Transverse colon (tissue), 4 donors: ENCODE measurements at regions not wholly inside any gene's neighbourhood (a gene's known extent, or its start where the extent isn't known, plus 50 kb on each side); places are given as distances from the start of the nearest gene placed in this dataset.

ENCODE experiments used
- DNase-seq: peaks from one replicate; pipeline ENCODE4 v3.0.0-alpha.2; 2019
- H3K27ac ChIP-seq, 4 donors: fragments of 200-600 bp; sonication (generic); 2 replicates each; pipeline ENCODE4 v1.5.1; 2016 to 2018; ENCODE audit warnings: inconsistent platforms in 4 of 4
- H3K27me3 ChIP-seq: fragments of 200-600 bp; sonication (generic); 2 replicates; pipeline ENCODE4 v1.5.1; 2017; ENCODE audit warnings: inconsistent platforms
- H3K36me3 ChIP-seq, 4 donors: fragments of 200-600 bp; sonication (generic); 2 replicates each; pipeline ENCODE4 v1.5.1; 2017 to 2019; ENCODE audit warnings: inconsistent platforms in 4 of 4
- H3K4me1 ChIP-seq, 4 donors: fragments of 200-600 bp; sonication (generic); 2 replicates each; pipeline ENCODE4 v1.5.1; 2017 to 2020; ENCODE audit warnings: inconsistent platforms in 4 of 4
- H3K4me3 ChIP-seq, 4 donors: fragments of 200-600 bp; sonication (generic); 1 replicate in 1 of 4; 2 replicates in 3 of 4; pipeline versions ENCODE4 v1.5.1 to v1.6.1; 2017 to 2019; ENCODE audit warnings: inconsistent platforms in 4 of 4
- H3K9me3 ChIP-seq, 2 donors: fragments of 200-600 bp; sonication (generic); 2 replicates each; pipeline ENCODE4 v1.5.1; 2017 to 2019; ENCODE audit warnings: inconsistent platforms in 2 of 2
- CTCF ChIP-seq, 5 experiments: fragments of 200-600 bp in 3 of 5; fragments of 450-650 bp in 2 of 5; sonication (generic) in 3 of 5; IDR thresholded peaks; 1 replicate in 2 of 5; 2 replicates in 3 of 5; pipeline ENCODE4 v1.5.1; 2016 to 2017; ENCODE audit warnings: antibody characterized with exemption in 5 of 5, inconsistent platforms in 3 of 5, mild to moderate bottlenecking in 2 of 5, moderate library complexity in 1 of 5
- EP300 ChIP-seq: sonication (generic); formaldehyde crosslinking; IDR thresholded peaks from one replicate; pipeline ENCODE4 v1.6.1; 2017; ENCODE audit warnings: antibody characterized with exemption, low read depth
- POLR2A ChIP-seq: fragments of 450-650 bp; IDR thresholded peaks from one replicate; pipeline ENCODE4 v1.6.1; 2016; ENCODE audit warnings: antibody characterized with exemption, mild to moderate bottlenecking, moderate library complexity
- POLR2AphosphoS5 ChIP-seq, 3 donors: sonication (generic); formaldehyde crosslinking; IDR thresholded peaks; one replicate each; pipeline ENCODE4 v1.6.1; 2016; ENCODE audit warnings: antibody characterized with exemption in 3 of 3
- WGBS, 2 donors: methylation state at CpG; one replicate each; pipeline ENCODE4 v1.1.5; 2018; ENCODE audit warnings: low coverage in 1 of 2; 5-methylcytosine and 5-hydroxymethylcytosine counted together
- in situ Hi-C, 4 donors: fragments of 200-750 bp; cut with MboI; loops; one replicate each; pipeline versions ENCODE4 v1.15.0 to v1.15.1; 2017; ENCODE audit warnings: low sequenced_read_pairs in 3 of 4, low pct_ligation_motif_present in 1 of 4, low pct_unique_long_range_greater_than_20kb in 1 of 4
- intact Hi-C: fragments of 100-400 bp; cut with DNase I; formaldehyde crosslinking; loops from one replicate; pipeline ENCODE4 v1.15.1; 2023; ENCODE audit warnings: low total_unique reads

GRCh38 chr3:181493423-181493822, 218.3 kb upstream of the SOX2 start:
- Histone ChIP-seq H3K36me3 (no peaks in the 10 kb centered on the region), H3K4me1 (no peaks in the 10 kb centered on the region), H3K4me3 (no peak overlapping the region), H3K9me3 (no peaks in the 10 kb centered on the region), H3K27me3 (no peaks in the 10 kb centered on the region), H3K27ac (no peak overlapping the region)
- in situ Hi-C loops (no loop called here), intact Hi-C loops (no loop called here)
- TF ChIP-seq EP300 (no peak), POLR2AphosphoS5 (IDR thresholded peaks at IDR 0.05) (no peak), POLR2A (no peak), CTCF (IDR thresholded peaks at IDR 0.05) (no peak)
- 64 to 66% methylated on average over 3 of the region's 3 CpGs for WGBS, 2 donors
- no peak for DNase-seq

- no peak for TF ChIP-seq POLR2A
- H3K4me3 ChIP-seq: no peak overlapping the region
- H3K36me3 ChIP-seq: no peaks in the 10 kb centered on the region
- no peak overlapping the region for H3K27ac ChIP-seq
- in situ Hi-C loops: no loop called here
- H3K27me3 ChIP-seq: no peaks in the 10 kb centered on the region
- no peaks in the 10 kb centered on the region for H3K9me3 ChIP-seq
- 88 to 100% methylated on average over 3 of the region's 3 CpGs for WGBS, 2 donors
- DNase-seq: no peak
- intact Hi-C loops: no loop called here
- H3K4me1 ChIP-seq: no peaks in the 10 kb centered on the region
Measured at GRCh38 chr3:181488536-181488935, 223.2 kb upstream of the SOX2 start.

GRCh38 chr3:181487236-181487978, 224.3 kb upstream of the SOX2 start:
- Histone ChIP-seq H3K4me1 (no peaks in the 10 kb centered on the region), H3K36me3 (no peaks in the 10 kb centered on the region), H3K27ac (no peak overlapping the region), H3K9me3 (no peaks in the 10 kb centered on the region), H3K27me3 (no peaks in the 10 kb centered on the region), H3K4me3 (no peak overlapping the region)
- in situ Hi-C loops (no loop called here), intact Hi-C loops (no loop called here)
- WGBS, 2 donors: 58 to 83% methylated on average over 5 of the region's 5 CpGs
- TF ChIP-seq POLR2A: no peak
- no peak for TF ChIP-seq EP300
- no peak for TF ChIP-seq POLR2AphosphoS5 (IDR thresholded peaks at IDR 0.05)
- TF ChIP-seq CTCF (IDR thresholded peaks at IDR 0.05): no peak
- DNase-seq: no peak

GRCh38 chr3:181486141-181486885, 225.4 kb upstream of the SOX2 start:
- no peak overlapping the region for H3K4me3 ChIP-seq
- 21 to 22% methylated on average over 6 to 7 of the region's 7 CpGs for WGBS, 2 donors
- H3K27me3 ChIP-seq: no peaks in the 10 kb centered on the region
- intact Hi-C loops (no loop called here), in situ Hi-C loops (no loop called here)
- H3K27ac ChIP-seq: no peak overlapping the region
- no peaks in the 10 kb centered on the region for H3K36me3 ChIP-seq
- no peaks in the 10 kb centered on the region for H3K4me1 ChIP-seq
- H3K9me3 ChIP-seq: no peaks in the 10 kb centered on the region
- DNase-seq: no peak
- TF ChIP-seq CTCF (IDR thresholded peaks at IDR 0.05) (no peak), EP300 (no peak), POLR2A (no peak), POLR2AphosphoS5 (IDR thresholded peaks at IDR 0.05) (no peak)
